PC-3 (cell line): ENCODE measurements at regions not wholly inside any gene's neighbourhood (a gene's known extent, or its start where the extent isn't known, plus 50 kb on each side); places are given as distances from the start of the nearest gene placed in this dataset.

ENCODE experiments used
- CTCF ChIP-seq: fragments of 300-600 bp; sonication (generic); conservative IDR thresholded peaks from 2 replicates; pipeline ENCODE4 v1.5.1; 2017; ENCODE audit warnings: antibody characterized with exemption, low read depth, mild to moderate bottlenecking, low read length
- EZH2 ChIP-seq: fragments of 300-600 bp; sonication (generic); IDR thresholded peaks from one replicate; pipeline ENCODE4 v1.6.1; 2017; ENCODE audit warnings: antibody characterized with exemption, mild to moderate bottlenecking, low read length; ENCODE audit not compliant: unreplicated experiment

- TF ChIP-seq EZH2 (no peak), CTCF (no peak)
These were observed 175.1 kb upstream of the CCDC196 start for GRCh38 chr14:66311058-66311457.
